Adrenal gland (tissue), 9 donors: ENCODE measurements at regions not wholly inside any gene's neighbourhood (a gene's known extent, or its start where the extent isn't known, plus 50 kb on each side); places are given as distances from the start of the nearest gene placed in this dataset.

Experiments
- DNase-seq, 7 donors: peaks; one replicate each; pipeline ENCODE4 v3.0.0-alpha.2; 2019 to 2020
- H3K27ac ChIP-seq, 5 donors: fragments of 200-600 bp; sonication (generic) in 4 of 5; 1 replicate in 3 of 5; 2 replicates in 2 of 5; pipeline versions ENCODE4 v1.5.1 to v1.8.0; 2016 to 2020; ENCODE audit warnings: mild to moderate bottlenecking in 1 of 5
- H3K27me3 ChIP-seq: fragments of 200-600 bp; 2 replicates; pipeline ENCODE4 v1.8.0; 2021
- H3K36me3 ChIP-seq, 2 donors: fragments of 200-600 bp; replicated peaks in 1 of 2; 1 replicate in 1 of 2; 2 replicates in 1 of 2; pipeline versions ENCODE4 v1.5.1 to v1.8.0; 2018 to 2022
- H3K4me1 ChIP-seq, 2 donors: fragments of 200-600 bp; replicated peaks in 1 of 2; 1 replicate in 1 of 2; 2 replicates in 1 of 2; pipeline versions ENCODE4 v1.5.1 to v1.8.0; 2018 to 2021
- H3K4me3 ChIP-seq, 4 donors: fragments of 200-600 bp; sonication (generic) in 3 of 4; one replicate each; pipeline ENCODE4 v1.5.1; 2016 to 2018
- H3K9me3 ChIP-seq, 3 donors: fragments of 200-600 bp; sonication (generic) in 1 of 3; replicated peaks in 1 of 3; 1 replicate in 2 of 3; 2 replicates in 1 of 3; pipeline versions ENCODE4 v1.5.1 to v1.8.0; 2016 to 2021
- POLR2A ChIP-seq, 2 donors: fragments of 450-650 bp; IDR thresholded peaks; one replicate each; pipeline ENCODE4 v1.6.1; 2017; ENCODE audit warnings: antibody characterized with exemption in 2 of 2, mild to moderate bottlenecking in 2 of 2, moderate library complexity in 1 of 2
- WGBS, 4 donors: extraction: QIAGEN DNeasy Blood & Tissue Kit in 2 of 4; methylation state at CpG; one replicate each; pipeline versions ENCODE4 v1.1.5 to v1.1.7; 2013 to 2017; 5-methylcytosine and 5-hydroxymethylcytosine counted together
- intact Hi-C, 2 donors: fragments of 100-400 bp; cut with DNase I; formaldehyde crosslinking; loops; one replicate each; pipeline versions ENCODE4 v1.14.1 to v1.15.0; 2022 to 2023
- TF ChIP-seq, protein P1 (sequence below), 6 experiments: fragments of 450-650 bp in 4 of 6; fragments of 200-600 bp in 2 of 6; sonication (generic) in 1 of 6; IDR thresholded peaks; 1 replicate in 5 of 6; 2 replicates in 1 of 6; pipeline versions ENCODE4 v1.5.1 to v1.8.0; 2016 to 2021; ENCODE audit warnings: antibody characterized with exemption in 6 of 6, mild to moderate bottlenecking in 2 of 6, moderate library complexity in 1 of 6
- donor health status: healthy with polysubstance abuse.
- donor health status: Bipolar disorder and iron deficiency.
- donor health status: DM: yes; HTN: yes; CAD: no.
- donor health status: DM: no; HTN: no; CAD: no.
- donor health status: DM: no; HTN: no; CAD: no.

DNA sequence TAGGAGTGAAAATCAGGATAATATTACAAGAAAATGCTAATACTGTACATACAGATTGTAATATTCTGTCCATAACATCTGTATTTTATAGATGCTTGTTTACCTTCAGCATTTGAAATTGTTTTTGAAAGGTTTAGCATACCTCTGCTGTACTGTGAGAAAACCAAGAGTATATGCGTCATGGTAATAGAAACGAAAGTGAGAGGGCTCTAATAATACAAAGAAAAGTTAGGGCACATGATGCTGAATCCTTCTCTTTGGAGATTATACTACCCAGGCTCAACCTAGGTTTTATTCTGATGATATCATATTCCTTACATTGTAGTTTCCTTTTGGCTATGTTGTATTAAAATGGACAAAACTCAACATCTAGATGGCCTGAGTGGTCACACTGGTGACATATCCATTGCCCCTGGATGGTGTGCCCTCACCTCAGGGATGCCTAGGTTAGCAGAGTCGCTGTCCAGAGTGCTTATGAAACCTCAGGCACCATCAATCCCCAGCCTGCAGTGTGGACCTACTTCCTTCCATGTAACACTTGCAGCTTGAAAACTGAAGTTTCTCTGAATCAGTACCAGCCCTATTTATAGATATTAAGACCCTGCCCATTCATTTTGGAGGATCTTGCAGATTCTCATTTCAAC is 253.7 kb downstream of the KCTD12 start:
- Histone ChIP-seq H3K27me3 (no peaks in the 10 kb centered on the region), H3K9me3 (no peaks in the 10 kb centered on the region), H3K4me1 (peaks cover 0 to 3% of the 10 kb centered on the region in 2 donors), H3K4me3 (no peak overlapping the region), H3K36me3 (no peaks in the 10 kb centered on the region), H3K27ac (no peak overlapping the region)
- intact Hi-C loops = no loop called here
- no peak for DNase-seq
- 51 to 69% (median 63%) methylated on average over 3 of the region's 3 CpGs for WGBS, 4 donors
- no peak for TF ChIP-seq POLR2A (IDR thresholded peaks at IDR 0.05)
- TF ChIP-seq, protein P1, sequence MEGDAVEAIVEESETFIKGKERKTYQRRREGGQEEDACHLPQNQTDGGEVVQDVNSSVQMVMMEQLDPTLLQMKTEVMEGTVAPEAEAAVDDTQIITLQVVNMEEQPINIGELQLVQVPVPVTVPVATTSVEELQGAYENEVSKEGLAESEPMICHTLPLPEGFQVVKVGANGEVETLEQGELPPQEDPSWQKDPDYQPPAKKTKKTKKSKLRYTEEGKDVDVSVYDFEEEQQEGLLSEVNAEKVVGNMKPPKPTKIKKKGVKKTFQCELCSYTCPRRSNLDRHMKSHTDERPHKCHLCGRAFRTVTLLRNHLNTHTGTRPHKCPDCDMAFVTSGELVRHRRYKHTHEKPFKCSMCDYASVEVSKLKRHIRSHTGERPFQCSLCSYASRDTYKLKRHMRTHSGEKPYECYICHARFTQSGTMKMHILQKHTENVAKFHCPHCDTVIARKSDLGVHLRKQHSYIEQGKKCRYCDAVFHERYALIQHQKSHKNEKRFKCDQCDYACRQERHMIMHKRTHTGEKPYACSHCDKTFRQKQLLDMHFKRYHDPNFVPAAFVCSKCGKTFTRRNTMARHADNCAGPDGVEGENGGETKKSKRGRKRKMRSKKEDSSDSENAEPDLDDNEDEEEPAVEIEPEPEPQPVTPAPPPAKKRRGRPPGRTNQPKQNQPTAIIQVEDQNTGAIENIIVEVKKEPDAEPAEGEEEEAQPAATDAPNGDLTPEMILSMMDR (IDR thresholded peaks at IDR 0.05) = no peak

DNA sequence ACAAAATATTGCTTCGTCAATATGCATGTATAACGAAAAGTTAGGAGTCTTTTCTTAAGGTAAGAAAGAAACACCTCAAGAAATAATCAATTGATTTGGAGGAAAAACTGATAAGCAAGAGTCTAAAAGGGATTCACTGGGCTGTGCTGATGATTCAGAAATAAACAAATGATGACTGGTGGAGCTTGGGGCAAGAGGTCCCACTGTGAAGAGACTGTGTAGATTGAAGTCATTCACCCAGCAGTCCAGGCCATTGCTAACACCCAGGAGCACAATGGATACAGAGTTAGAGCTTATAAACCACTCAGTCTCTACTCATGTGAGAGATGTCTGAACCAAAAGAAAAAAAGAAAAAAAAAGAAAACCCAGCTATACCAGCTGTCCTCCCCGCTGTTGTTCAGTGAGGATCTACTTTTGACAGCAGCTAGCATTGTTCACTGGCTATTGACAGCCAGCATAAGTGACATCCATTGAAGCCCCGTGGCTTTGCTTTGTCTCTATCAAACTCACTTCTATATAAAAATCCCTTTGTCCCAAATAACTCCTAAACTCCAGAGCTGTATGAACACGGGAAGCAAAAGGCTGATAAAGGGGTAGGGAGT is 255.5 kb downstream of the KCTD12 start:
- no peak overlapping the region for H3K4me3 ChIP-seq
- 69 to 80% (median 75%) methylated on average over 5 of the region's 5 CpGs for WGBS, 4 donors
- no peaks in the 10 kb centered on the region for H3K27me3 ChIP-seq
- no peaks in the 10 kb centered on the region for H3K9me3 ChIP-seq
- intact Hi-C loops = no loop called here
- TF ChIP-seq, protein P1 (IDR thresholded peaks at IDR 0.05) = no peak
- TF ChIP-seq POLR2A (IDR thresholded peaks at IDR 0.05) = no peak
- H3K36me3 ChIP-seq = no peaks in the 10 kb centered on the region
- DNase-seq = no peak
- H3K4me1 ChIP-seq = peaks cover 0 to 2% of the 10 kb centered on the region in 2 donors
- H3K27ac ChIP-seq = no peak overlapping the region

DNA sequence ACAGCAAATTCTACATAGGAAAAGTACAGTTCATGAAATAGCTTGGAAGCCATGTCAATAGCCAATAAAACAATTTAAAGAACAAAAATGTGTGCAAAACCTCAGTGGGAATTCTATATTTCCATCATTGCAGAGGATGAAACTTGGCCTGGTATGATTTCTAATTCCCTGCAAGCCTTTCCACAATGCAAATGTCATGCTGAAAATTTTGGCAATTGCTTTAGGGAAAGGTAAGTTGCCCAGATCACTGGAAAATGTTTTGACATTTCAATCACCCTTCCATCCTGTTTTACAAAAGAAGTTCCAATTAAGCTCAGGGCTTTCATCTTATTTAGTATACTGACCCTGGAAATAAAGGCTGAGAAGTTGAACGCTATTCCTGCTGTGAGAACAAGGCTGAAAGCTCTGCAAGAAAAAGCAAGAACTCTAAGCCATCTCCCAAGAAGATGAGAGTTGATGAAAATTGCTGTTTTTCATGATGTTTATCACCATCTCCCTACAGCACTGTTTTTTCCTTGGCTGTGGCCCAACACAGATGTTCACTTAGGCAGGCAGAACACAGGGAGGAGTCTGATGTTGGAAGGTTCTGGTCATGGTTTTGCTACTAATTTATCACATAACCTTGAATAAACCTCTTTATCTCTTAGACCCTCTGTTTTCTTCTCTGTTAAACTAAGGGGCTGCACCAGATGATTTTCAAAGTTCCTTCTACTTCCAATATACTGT is 263.7 kb downstream of the KCTD12 start:
- peak in 1 of 7 donors; percentile 66 for DNase-seq
- no peaks in the 10 kb centered on the region for H3K4me1 ChIP-seq
- H3K27ac ChIP-seq = no peak overlapping the region
- intact Hi-C loops = no loop called here
- no peak for TF ChIP-seq POLR2A (IDR thresholded peaks at IDR 0.05)
- TF ChIP-seq, protein P1 (IDR thresholded peaks at IDR 0.05) = no peak
- no peaks in the 10 kb centered on the region for H3K36me3 ChIP-seq
- no peaks in the 10 kb centered on the region for H3K9me3 ChIP-seq
- no peak overlapping the region for H3K4me3 ChIP-seq
- WGBS, 4 donors = 48 to 71% (median 55%) methylated on average over 1 of the region's 1 CpG
- no peaks in the 10 kb centered on the region for H3K27me3 ChIP-seq

DNA sequence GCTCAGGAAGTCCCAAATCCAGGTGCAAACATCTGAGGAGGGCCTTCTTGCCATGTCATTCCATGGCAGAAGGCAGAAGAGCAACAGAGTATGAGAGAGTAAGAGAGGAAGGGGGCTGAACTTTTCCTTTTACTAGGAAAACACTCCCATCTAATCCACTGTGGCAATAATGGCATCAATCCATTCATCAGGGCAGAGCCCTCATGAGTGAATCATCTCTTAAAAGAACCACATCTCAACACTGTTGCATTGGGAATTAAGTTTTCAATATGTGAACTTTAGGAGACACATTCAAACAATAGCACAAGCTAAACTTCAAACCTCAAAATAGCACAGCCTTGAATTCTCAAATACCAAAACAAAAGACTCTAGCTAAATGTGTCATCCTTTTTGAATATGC is 264.5 kb downstream of the KCTD12 start:
- H3K4me1 ChIP-seq = no peaks in the 10 kb centered on the region
- no peaks in the 10 kb centered on the region for H3K27me3 ChIP-seq
- no peaks in the 10 kb centered on the region for H3K36me3 ChIP-seq
- intact Hi-C loops = no loop called here
- DNase-seq = no peak
- TF ChIP-seq, protein P1 (IDR thresholded peaks at IDR 0.05) = no peak
- no peak overlapping the region for H3K27ac ChIP-seq
- no peaks in the 10 kb centered on the region for H3K9me3 ChIP-seq
- no peak overlapping the region for H3K4me3 ChIP-seq
